SK-N-DZ (cell line): ENCODE measurements at regions not wholly inside any gene's neighbourhood (a gene's known extent, or its start where the extent isn't known, plus 50 kb on each side); places are given as distances from the start of the nearest gene placed in this dataset.
"Not testable (repeated sequence)": the region's sequence is repeated elsewhere in the genome, so short reads cannot be mapped to it uniquely, and the experiment has no call there.

Experiments used
- DNase-seq: peaks from one replicate; pipeline ENCODE4 v3.0.0-alpha.2; 2015; ENCODE audit warnings: low spot score

GRCh38 chr1:108314815-108315214, 70.9 kb upstream of the NBPF4 start:
- DNase-seq: no peak

DNA sequence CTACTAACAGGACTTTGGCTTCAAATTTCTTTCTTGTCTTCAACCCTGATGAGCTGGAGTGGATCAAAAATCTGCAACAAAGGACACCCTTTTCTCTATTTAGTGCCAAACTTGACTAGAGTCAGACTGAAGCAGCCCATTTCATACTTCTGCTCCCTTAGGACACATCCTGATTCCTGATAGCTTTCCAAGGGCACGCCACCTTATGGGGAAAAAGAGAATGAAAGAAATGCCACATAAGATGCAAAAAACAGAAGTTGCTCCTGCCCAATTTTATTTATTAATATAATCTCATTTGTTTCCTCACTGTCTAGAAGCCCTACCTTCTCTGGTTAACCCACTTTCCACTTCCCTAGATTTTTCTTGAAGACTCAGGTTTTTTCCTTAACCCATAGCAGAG, 72.7 kb upstream of the NBPF4 start:
- DNase-seq: peak; percentile 7

DNA sequence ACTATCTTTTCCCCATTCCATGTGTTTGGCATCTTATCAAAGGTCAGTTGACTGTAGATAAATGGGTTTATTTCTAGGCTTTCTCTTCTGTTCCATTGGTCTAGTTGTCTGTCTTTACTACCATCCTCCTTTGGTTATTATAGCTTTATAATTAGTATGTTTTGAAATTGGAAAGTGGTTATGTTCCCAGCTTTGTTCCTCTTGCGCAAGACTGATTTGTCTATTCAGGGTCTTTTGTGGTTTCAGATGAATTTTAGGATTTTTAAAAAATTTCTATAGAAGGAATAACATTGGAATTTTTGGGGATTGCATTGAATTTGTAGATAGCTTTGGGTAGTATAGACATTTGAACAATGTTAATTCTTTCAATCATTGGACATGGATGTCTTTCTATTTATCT, 77.0 kb upstream of the NBPF4 start:
- DNase-seq: no peak

DNA sequence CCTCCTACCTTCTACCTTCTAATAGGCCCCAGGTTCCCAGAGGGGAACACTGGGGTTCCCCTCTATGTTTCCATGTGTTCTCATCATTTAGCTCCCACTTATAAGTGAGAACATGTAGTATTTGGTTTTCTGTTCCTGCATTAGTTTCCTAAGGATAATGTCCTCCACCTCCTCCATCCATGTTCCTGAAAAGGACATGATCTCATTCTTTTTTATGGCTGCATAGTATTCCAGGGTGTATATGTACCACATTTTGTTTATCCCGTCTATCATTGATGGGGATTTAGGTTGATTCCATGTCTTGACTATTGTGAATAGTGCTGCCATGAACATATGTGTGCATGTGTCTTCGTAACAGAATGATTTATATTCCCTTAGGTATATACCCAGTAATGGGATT, 81.5 kb upstream of the NBPF4 start:
- DNase-seq: not testable (repeated sequence)

GRCh38 chr1:108327534-108328466, 83.9 kb upstream of the NBPF4 start:
- DNase-seq: peak; percentile 18

DNA sequence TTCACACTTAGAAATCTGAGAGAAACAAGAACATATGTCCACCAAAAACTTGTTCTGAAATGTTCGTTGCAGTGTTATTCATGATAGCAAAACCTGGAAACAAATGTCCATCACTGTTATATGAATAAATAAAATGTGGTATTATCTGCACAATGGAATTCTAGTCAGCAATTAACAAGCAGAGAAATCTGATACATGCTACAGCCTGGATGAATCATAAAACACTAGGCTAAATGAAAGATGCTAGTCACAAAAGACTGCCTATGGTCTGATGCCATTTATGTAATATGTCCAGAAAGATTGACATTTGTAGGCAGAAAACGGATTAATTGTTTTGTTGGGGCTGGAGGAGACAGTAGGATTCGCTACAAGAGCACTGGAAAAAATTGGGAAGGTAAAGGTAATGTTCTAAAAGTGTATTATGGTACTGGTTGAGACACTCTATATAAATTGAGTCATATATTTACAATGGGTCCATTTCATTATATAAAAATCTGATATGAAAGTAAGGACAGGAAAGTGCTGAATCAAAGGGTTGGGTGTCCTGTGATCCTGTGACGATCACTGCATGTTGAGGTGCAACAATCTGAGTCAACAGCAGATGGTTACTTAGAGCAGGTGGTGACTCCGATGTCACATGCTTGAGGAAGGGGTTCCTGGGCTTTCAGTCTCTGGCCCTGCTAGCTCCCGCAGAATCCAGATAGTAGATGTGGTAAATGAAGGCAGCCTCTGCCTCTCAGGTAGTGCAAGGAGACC, 102.1 kb upstream of the NBPF4 start:
- DNase-seq: no peak

GRCh38 chr1:108357802-108358201, 92.3 kb upstream of the NBPF6 start:
- no peak for DNase-seq

- not testable (repeated sequence) for DNase-seq
Measured at GRCh38 chr1:108380059-108380832, 69.9 kb upstream of the NBPF6 start.
